Epidermal melanocyte (primary cell): ENCODE measurements at regions not wholly inside any gene's neighbourhood (a gene's known extent, or its start where the extent isn't known, plus 50 kb on each side); places are given as distances from the start of the nearest gene placed in this dataset.
"Not testable (repeated sequence)": the region's sequence is repeated elsewhere in the genome, so short reads cannot be mapped to it uniquely, and the experiment has no call there.

ENCODE experiments used
- DNase-seq: peaks from one replicate; pipeline ENCODE4 v3.0.0; 2011; ENCODE audit warnings: low spot score; ENCODE audit not compliant: insufficient read length

GRCh38 chr3:24545887-24546286 lies 51.2 kb upstream of the THRB start:
- DNase-seq, result no peak

- DNase-seq, result no peak
These were observed 53.6 kb upstream of the THRB start for GRCh38 chr3:24548278-24548677.

DNA sequence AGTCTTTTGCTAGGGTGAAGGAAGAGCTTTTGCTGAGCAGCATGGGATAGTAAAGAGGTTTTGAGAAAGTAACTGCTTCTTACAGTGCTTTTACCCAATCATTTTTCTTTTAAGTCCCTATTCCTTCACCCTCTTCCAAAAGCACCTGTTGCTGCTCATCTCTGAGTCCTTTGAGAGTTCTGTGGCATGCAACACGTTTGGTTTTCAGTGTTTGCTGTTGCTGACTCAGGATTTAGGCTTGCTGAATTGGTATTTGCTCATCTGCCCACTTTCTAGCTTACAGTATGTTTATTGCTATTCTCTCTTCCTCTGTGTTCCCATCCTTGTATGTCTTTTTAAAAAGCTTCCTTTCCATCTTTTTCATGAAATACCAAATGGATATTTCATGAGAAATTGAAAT lies 55.9 kb upstream of the THRB start:
- no peak for DNase-seq

DNA sequence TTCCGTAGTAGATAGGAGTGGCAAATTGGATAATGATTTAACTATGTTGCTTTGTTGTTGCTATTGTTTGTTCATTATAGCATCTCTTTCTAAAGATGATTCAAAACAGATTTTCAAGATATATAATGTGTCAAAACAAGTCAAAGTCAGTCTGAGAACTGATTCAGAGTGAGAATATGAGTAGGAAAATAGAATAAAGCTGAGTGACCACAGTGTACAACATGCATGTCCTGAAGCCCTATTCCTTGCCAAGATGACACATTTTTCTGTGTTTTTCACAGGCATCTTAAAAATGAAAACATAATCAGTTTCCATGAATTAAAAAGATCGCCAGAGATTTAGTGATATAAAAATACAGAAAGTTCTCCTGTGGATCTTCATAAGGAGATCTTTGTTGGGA lies 57.0 kb upstream of the THRB start:
- no peak for DNase-seq

DNA sequence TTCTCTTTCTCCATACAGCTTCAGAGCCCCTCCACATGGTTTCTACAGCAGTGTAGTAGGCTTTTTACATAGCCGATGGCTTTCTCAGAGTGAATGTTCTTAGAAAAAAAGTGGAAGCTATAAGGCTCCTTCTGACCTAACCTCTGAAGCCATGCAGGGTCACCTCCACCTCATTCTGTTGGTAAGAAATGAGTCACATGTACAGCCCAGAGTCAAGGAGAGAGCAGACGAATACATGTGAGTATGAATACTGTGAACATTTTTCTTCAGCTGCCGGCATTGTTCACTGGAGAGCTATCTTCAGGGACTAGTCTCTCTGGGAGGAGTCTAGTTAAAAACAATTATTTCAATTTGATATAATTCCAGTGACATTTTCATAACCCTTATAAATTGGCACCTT lies 68.2 kb upstream of the THRB start:
- DNase-seq, result no peak

GRCh38 chr3:24565053-24565452 lies 70.4 kb upstream of the THRB start:
- DNase-seq, result no peak

DNA sequence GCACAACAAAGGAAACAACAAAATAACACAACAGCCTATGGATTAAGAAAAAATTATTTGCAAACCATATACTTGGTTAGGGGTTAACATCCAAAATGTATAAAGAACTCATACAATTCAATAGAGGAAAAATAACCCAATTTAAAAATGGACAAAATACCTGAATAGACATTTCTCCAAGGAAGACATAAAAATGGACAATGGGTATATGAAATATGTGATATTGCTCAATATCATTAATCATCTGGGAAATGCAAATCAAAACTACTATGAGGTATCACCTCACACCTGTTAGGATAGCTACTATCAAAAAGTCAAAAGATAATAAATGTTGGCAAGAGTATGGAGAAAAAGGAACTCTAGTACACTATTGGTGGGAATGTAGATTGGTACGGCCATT lies 71.0 kb upstream of the THRB start:
- no peak for DNase-seq

- no peak for DNase-seq
These were observed 72.3 kb upstream of the THRB start for GRCh38 chr3:24566927-24567326.

- DNase-seq, result not testable (repeated sequence)
These were observed 77.8 kb upstream of the THRB start for GRCh38 chr3:24572409-24572808.

DNA sequence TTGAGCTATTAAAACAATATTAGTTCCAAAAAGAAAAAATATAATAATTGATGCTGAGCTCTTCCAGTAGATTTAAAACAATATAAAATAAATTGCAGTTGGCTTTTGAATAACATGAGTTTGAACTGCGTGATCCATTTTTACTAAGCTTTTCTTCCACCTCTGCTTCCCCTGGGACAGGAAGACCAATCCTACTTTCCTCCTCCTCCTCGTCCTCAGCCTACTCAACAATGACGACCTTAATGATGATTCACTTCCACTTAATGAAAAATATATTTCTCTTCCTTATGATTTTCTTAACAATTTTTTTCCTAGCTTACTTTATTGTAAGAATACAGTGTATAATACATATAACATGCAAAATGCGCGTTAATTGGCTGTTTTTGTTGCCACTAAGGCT lies 78.9 kb upstream of the THRB start:
- no peak for DNase-seq

DNA sequence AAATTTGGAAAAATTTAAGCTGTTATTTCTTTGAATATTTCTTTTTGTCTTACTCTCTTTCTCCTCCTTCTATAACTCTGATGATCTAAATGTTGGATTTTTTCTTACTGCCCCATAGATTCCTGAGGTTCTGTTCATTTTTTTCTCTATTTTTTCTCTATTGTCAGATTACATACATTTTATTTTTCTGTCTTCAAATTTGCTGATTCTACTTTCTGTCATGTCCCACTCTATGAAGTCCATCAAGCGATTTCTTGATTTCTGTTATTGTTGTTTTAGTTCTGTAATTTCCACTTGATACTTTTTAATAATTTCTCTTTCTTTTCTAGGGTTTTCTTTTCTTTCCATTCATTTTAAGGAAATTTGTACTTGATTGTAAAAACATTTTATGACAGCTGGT lies 83.7 kb upstream of the THRB start:
- DNase-seq, result no peak

GRCh38 chr3:24578951-24579421 lies 84.3 kb upstream of the THRB start:
- DNase-seq, result no peak

GRCh38 chr3:24582431-24583403 lies 88.1 kb upstream of the THRB start:
- no peak for DNase-seq

- no peak for DNase-seq
These were observed 92.3 kb upstream of the THRB start for GRCh38 chr3:24586920-24587319.

GRCh38 chr3:24588629-24589512 lies 94.2 kb upstream of the THRB start:
- DNase-seq, result no peak

GRCh38 chr3:24589513-24589851 lies 94.8 kb upstream of the THRB start:
- no peak for DNase-seq

DNA sequence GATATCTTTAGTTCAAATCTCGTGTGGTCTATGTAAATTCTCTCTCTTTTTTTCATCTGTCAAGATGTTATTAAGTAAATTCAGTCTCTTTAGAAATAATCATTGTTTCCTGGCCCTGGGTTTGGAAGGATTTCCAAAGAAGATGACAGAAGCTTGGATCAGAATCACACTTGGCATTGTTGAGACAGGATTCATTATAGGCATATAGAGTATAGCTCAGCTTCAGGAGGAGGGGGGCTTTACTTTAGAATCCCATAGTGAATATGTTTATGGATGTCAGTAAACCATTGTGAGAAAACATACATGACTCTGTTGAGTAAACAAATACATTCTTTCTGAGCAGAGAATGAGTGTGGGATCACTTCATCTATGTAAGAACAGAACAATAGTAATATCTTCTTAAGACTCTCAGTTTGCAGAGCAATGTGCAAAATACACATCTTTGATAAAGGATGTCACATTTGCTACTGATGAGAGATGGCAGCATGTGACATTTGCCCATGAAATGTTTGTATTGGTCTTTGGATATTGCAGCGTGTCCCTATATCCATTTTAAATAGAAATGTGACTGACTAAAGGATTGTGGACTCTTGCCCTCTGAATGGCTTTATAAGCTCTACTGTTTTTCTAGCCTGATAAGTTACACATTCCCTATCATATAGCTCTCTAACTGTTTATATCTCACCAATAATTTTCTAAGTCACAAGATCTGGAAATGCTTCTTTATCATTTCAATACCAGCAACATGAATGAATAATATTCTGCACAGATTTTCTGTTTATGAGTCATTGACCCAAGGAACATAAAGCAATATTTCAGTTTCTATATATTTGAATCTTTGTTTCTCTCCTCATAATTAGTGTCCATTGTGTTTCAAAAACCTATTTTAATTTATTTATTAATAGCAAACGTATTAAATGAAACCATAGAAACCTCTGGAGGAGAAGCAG lies 95.6 kb upstream of the THRB start:
- DNase-seq, result no peak

GRCh38 chr3:24591191-24591590 lies 96.5 kb upstream of the THRB start:
- DNase-seq, result no peak

- no peak for DNase-seq
These were observed 97.3 kb upstream of the THRB start for GRCh38 chr3:24591661-24592555.

DNA sequence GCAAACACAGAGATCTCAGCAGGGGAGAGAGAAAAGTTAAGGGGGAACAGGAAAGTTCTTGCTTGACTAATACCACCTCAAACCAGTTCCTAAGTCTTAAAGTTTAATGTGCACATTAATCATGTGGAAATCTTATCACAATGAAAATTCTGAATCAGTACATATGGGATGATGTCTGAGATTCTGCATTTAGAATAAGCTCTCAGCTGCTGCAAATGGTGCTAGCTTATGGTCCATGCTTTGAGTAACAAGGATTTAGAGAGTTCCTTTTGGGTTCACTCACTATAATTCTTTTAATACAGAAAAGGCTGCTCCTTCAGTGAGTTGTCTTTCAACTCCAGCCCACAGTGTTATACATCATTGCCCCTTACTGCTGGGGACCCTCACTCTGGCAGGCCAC lies 99.5 kb upstream of the THRB start:
- no peak for DNase-seq
